Stimulated activated CD8-positive, alpha-beta memory T cell treated with anti-CD3 and anti-CD28 coated beads, Interleukin-15, amount 100 ng/mL, for 1 hour (primary cell): ENCODE measurements at regions not wholly inside any gene's neighbourhood (a gene's known extent, or its start where the extent isn't known, plus 50 kb on each side); places are given as distances from the start of the nearest gene placed in this dataset.

Experiments
- DNase-seq: peaks from one replicate; pipeline ENCODE4 v3.0.0-alpha.2; 2020; ENCODE audit warnings: low read depth

- DNase-seq: no peak
Observed at GRCh38 chr6:170134471-170135440, 156.1 kb downstream of the DLL1 start.

DNA sequence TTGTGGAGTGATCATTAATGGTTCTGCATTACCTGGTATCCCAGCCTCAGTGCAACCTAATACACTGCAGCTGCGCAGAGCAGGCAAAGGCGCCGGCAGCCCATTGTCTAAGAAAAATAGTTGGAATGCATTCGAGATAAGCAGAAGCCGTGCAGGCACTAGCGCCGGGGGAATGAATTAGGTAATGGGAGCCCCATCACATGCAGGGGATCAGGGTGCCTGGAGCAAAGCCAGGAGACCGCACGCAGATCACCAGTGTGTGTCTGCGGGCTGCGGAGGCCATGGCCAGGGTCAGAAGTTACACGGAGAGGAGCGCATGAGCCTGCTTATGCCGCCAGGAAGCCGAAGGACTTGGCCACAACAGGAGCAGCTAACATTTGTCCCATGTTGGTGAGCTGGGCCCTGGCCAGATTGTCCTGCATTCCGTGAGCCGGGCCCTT lies 156.8 kb downstream of the DLL1 start:
- DNase-seq: no peak

DNA sequence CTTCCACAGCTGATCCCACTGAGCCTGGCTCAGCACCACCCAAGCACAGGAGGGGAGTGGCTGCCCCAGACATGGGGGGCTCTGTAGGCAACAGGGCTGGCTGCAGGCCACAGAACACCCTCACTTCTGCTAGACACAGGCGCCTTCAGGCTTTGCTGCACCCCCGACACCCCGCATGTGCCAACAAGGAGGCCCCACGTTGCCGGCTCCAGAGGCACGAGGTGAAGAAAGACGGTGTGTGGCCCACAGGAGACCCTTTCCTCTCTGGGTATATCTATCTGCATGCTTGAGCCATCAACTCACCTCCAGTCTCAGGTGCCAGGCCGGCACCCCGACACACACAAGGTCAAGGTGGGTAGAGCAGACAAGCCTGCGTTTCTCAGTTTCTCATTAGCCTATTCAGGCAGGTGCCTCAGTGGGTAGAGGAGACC lies 158.3 kb downstream of the DLL1 start:
- DNase-seq: no peak

DNA sequence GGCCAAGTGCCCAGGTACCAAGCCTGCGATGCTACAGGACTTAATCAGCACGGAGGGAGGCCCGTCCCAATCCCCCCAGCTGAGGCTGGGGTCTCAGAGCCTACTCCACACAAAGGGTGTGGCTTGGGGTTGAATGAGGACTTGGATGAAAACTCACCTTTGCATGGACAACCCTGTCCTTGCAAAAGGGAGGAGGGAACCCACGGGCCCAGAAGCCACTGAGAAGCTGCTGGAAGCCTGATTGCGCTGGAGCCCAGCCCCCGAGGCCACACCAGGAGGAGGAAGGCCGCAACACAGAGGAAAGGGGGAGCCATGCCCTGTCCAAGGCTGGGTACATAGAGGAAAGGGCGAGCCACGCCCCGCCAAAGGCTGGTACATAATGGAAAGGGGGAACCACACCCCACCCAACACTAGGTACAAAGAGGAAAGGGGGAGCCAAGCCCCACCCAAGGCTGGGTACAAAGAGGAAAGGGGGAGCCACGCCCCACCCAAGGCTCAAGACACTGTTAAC lies 158.8 kb downstream of the DLL1 start:
- DNase-seq: no peak

GRCh38 chr6:170131351-170131750 lies 159.5 kb downstream of the DLL1 start:
- no peak for DNase-seq

GRCh38 chr6:170130771-170131241 lies 160.1 kb downstream of the DLL1 start:
- no peak for DNase-seq

- no peak for DNase-seq
Observed at GRCh38 chr6:170130201-170130621, 160.7 kb downstream of the DLL1 start.

GRCh38 chr6:170129691-170130171 lies 161.1 kb downstream of the DLL1 start:
- no peak for DNase-seq

DNA sequence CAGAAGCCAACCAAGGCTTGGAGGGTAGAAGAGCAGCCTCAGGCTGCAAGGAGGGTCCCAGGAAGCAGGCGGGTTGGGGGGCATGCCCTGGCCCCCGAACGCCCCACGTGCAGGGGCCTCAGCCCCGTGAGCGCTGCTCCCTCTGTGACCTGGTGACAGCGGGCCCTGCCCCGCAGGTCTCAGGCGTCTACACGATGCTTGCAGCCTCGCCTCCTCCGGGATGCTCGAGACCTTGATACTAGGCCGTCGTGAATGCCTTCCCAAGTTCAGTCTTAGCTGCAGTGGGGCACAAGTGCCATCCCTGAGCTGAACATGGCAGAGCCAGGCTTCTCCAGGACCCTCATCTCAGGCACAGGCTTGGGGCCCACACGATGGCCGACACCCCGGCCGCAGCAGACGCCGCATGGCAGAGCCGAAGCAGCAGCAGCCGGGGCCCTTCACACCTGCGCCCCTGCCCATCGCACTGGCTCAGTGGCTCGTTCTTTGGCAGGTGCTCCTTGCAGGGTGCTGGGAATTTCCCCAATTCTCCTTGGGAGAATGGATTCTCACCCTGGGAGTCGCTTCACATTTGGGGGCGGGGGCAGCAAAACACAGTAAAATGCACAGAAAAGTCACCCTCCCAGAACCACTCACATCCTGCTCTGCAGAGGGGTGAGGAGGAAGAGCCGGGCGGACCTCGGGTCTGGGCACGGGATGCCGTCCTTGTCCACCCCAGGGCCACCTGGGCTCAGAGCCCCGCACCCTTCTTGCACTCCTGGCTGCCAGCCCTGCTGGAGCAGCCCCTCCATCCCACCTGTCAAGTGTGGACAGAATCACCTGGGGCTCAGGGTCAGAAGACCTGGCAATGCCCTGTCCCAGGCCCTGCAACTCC lies 161.8 kb downstream of the DLL1 start:
- no peak for DNase-seq

- no peak for DNase-seq
Observed at GRCh38 chr6:170128346-170128745, 162.5 kb downstream of the DLL1 start.

DNA sequence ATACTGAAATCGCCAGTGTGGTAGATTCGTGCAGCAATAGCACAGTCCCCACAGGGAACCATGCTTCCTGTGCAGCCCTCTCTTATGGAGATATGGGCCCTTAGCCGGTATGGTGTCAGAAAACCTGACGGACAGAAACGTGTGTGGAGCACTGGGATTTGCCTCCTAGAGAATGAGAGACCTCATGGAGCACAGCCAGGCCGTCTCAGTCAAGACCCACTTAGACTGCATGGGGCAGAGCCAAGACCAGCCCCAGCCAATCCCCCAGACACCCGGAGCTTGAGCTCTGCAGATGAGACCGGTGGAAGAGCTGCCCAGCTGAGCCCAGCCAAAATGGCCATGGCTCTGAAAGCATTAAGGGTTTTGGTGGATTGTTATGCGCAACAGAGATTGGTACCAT lies 163.7 kb downstream of the DLL1 start:
- DNase-seq: no peak

DNA sequence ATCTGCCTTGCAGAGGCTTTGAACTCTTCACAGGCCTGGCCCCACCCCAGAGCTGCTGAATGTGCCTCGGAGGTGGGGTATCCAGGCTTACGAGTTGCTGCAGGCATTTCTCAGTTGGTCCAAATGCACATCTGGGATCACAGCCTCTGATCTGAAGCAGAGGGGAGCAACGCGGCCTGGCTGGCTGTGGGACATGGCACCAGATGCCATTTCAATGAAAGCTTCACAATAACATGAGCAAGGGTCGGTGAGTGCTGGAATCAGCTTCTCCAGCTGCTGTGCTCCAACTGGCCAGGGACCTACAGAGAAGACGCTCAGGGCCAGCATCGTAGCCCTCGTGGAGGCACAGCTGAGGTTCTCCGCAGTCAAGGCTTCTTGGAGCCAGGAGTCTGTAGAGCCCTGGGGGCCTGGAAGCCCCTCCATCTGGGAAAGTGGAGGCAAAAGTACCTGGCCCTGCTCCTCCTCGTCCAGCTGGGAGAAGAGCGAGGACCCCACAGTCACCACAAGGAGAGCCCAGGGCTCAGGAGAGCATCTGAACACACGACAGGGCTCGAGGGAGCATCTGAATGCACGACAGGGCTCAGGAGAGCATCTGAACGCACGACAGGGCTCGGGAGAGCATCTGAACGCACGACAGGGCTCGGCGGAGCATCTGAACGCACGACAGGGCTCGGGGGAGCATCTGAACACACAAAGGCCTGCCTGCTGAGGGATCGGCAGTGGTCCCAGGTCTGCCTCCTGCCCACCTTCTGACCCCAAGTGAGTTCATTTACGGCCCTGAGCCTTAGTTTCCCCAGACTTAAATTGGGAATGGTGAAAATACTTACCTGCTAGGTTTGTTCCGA lies 165.2 kb downstream of the DLL1 start:
- no peak for DNase-seq

DNA sequence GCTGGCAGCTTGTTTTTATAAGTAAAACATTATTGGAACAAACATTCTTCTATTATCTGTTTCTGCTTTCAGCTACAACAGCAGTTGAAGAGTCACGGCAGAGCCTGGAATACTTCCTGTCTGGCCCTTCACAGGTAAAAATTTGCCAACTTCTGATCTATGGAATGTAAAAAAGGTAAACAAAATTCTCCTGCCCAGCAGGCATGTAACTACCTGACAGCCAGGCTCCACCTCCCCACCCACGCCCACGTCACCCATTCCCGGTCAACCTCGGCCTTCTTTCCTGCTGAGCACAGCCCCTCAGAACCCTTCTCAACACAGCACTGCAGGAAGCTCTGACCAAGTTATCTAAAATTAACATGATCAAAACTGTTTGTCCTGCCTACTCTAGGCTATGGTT lies 166.0 kb downstream of the DLL1 start:
- no peak for DNase-seq

- DNase-seq: no peak
Observed at GRCh38 chr6:170124150-170124549, 166.7 kb downstream of the DLL1 start.

- DNase-seq: no peak
Observed at GRCh38 chr6:170122651-170123050, 168.2 kb downstream of the DLL1 start.

DNA sequence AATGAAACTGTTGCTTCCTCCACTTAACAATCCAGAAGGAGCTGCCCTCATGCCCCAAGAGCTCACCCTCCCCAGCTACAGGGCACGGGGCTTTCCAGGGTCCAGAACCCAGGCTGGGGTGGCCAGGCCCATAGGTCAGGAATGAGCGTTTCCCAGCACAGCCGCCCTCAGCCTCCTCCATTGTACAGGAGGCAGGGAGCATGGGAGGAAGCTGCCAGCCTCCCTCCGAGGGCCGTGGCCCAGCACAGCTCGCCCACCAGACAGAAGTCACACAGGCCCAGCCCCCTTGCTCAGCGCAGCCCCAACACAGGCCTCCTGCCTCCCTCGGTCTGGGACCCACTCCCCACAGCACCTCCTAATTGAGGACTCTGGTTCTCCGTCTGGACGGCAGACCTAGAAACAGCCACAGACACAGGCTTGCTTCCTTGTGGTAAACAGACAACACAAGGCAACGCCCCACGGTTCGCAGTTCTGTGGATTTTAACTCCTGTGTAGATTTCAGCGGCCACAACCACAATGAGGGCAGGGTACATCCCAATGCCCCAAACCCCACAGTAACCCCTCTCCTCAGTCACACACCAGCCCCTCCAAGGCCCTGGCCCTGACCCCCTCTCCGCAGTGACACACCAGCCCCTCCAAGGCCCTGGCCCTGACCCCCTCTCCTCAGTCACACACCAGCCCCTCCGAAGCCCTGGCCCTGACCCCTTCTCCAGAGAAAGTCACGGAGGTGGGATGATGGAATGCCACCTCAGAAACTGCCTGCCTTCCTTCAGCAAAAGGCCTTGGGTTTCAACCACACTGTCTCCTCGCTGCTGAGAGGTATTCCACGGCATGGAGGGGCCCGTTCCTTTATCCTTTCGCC lies 173.5 kb downstream of the DLL1 start:
- no peak for DNase-seq

- DNase-seq: no peak
Observed at GRCh38 chr6:170116636-170117035, 174.2 kb downstream of the DLL1 start.

DNA sequence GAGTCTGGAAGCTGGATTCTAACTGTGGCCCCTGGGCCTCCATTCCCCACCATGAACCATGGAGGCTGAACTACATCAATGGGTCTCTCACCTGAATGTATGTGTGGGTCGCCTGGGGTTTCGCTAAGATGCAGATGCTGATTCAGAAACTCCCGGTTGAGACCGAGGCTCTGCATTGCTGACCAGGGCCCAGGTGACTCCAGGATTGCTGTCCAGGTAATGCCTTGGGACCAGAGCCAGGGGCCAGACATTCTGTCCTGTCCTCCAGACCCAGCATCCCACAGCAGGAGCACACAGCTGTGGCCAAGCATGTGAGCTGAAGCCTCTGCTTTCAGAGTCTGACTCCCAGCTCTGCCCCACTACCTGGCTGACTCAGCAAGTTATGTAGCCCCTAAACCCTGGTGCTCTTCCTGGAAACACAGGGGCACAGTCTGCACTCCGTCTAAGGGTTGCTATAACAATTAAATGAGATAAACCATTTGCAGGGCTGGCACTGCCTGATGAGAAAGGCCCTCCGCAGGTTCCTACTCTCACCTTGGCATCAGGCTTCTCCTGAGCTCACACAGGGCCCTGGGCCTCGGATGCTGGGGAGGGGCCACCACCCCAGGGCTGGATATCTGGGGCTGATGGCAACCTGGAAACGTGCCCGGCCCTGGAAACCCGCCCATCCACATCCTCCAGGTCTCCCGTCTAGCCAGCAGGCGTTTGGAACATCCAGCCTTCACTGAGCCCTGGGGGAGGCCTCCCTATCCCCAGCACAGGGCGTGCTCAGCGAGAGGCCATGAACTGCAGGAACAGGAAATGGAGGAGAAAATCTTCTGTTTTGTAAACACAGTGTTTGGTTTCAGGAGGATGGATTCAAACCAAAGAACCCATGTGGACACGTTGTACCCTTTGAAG lies 175.7 kb downstream of the DLL1 start:
- no peak for DNase-seq
